ENCODE measurements at regions not wholly inside any gene's neighbourhood (a gene's known extent, or its start where the extent isn't known, plus 50 kb on each side); places are given as distances from the start of the nearest gene placed in this dataset.

GRCh38 chr1:63169057-63169456, 153.3 kb upstream of the FOXD3 start:
- H3K36me3 Mint-ChIP-seq (ENCODE audit: low read depth) = no peaks in the 10 kb centered on the region
- peaks cover 9% of the 10 kb centered on the region for H3K4me1 Mint-ChIP-seq
- Histone ChIP-seq H3K36me3 (ENCODE audit: insufficient read depth) (no peaks in the 10 kb centered on the region), H3K27me3 (ENCODE audit: insufficient read depth) (no peaks in the 10 kb centered on the region), H4K20me1 (replicated peaks; ENCODE audit: insufficient read depth) (no peaks in the 10 kb centered on the region), H3K9me2 (ENCODE audit: insufficient read depth) (no peaks in the 10 kb centered on the region), H3K27ac (ENCODE audit: low read depth) (no peak overlapping the region), H2AFZ (no peak overlapping the region), H3K4me3 (no peak overlapping the region), H3K4me1 (ENCODE audit: insufficient read depth) (no peaks in the 10 kb centered on the region), H3F3A (replicated peaks; ENCODE audit: low read depth) (no peaks in the 10 kb centered on the region), H3K79me2 (replicated peaks; ENCODE audit: insufficient read depth) (no peaks in the 10 kb centered on the region), H3K4me2 (no peak overlapping the region)
- H3K4me3 Mint-ChIP-seq = no peak overlapping the region
- TF ChIP-seq EZH2phosphoT487 (IDR thresholded peaks at IDR 0.05; ENCODE audit: unreplicated experiment) = no peak
- no peak for TF ChIP-seq ZNF114 (CRISPR knock-in tag; IDR thresholded peaks at IDR 0.05)
- no peak for TF ChIP-seq NANOG (IDR thresholded peaks at IDR 0.05; ENCODE audit: borderline replicate concordance)
- no peak for TF ChIP-seq ETS1 (IDR thresholded peaks at IDR 0.05)
- TF ChIP-seq EZH2 (IDR thresholded peaks at IDR 0.05; ENCODE audit: low read depth, unreplicated experiment) = no peak
- no peak for TF ChIP-seq ZNF331 (CRISPR knock-in tag; IDR thresholded peaks at IDR 0.05; ENCODE audit: low read depth)
- no peak for TF ChIP-seq CREB1 (CRISPR knock-in tag; IDR thresholded peaks at IDR 0.05; ENCODE audit: low read depth)
- TF ChIP-seq REST (IDR thresholded peaks at IDR 0.05; ENCODE audit: unreplicated experiment) = no peak
- no peak for TF ChIP-seq CTCF (conservative IDR thresholded peaks at IDR 0.05; ENCODE audit: low read depth in 2 of 2)
- no peak for TF ChIP-seq ZNF462 (CRISPR knock-in tag; IDR thresholded peaks at IDR 0.05)
- no peak for TF ChIP-seq POLR2AphosphoS5 (IDR thresholded peaks at IDR 0.05; ENCODE audit: low read depth)
- no peak for TF ChIP-seq JUNB (IDR thresholded peaks at IDR 0.05; ENCODE audit: unreplicated experiment)
- TF ChIP-seq STAT1 (IDR thresholded peaks at IDR 0.05; ENCODE audit: unreplicated experiment) = no peak
- H3K9me3 Mint-ChIP-seq = no peaks in the 10 kb centered on the region
- H3K27me3 Mint-ChIP-seq (ENCODE audit: insufficient read depth, low read depth, poor library complexity) = peaks cover 1% of the 10 kb centered on the region
- no peak overlapping the region for H3K27ac Mint-ChIP-seq
- DNase-seq (ENCODE audit: low spot score) = no peak
- no peak for ATAC-seq
